ENCODE measurements at regions not wholly inside any gene's neighbourhood (a gene's known extent, or its start where the extent isn't known, plus 50 kb on each side); places are given as distances from the start of the nearest gene placed in this dataset.

DNA sequence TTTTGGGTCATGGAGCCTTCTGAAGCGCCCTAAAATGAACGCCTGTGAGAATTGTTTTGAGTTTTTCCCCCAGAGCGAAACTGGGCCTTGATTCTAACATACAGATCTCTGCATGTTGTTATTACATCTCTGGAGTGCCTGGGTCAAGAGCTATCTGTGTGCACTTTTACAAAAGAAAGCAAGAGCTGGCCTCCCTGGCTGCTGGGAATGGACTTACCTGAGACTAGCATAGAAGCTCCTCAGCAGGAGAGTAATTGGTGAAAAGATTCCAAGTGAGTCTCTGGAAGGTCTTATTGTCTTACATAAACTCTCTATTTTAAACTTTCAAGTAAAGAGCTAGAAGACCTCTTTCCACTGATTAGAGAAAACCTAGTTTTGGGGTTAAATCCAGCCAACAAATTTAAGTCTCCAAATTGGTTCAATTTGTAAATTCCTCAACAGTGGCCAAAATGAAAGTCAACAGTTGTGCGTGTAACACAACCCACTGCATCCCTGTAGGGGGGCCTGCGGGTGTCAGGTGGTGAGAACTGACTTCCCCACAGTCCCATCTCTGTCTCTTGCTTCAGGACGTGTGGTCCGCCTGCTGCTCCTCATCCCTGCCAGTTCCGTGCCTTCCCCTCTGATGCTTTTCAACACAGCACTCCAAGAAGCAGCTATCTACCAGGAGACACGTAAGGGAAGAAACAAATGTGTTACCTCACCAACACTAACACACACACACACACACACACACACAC is 206.1 kb downstream of the SH3BP4 start:
- TF ChIP-seq CTCF (conservative IDR thresholded peaks at IDR 0.05) (no peak), ZFX (IDR thresholded peaks at IDR 0.05) (no peak)
